Stimulated activated effector memory CD8-positive, alpha-beta T cell treated with anti-CD3 and anti-CD28 coated beads, Interleukin-12 subunit alpha, Interleukin-12 subunit beta, amount 100 ng/mL, for 72 hours (primary cell): ENCODE measurements at regions not wholly inside any gene's neighbourhood (a gene's known extent, or its start where the extent isn't known, plus 50 kb on each side); places are given as distances from the start of the nearest gene placed in this dataset.

Source experiments
- ATAC-seq: fragments of 150-1000 bp; cut with Tn5 transposase; 2 replicates; pipeline ENCODE4 v1.10.0; 2021
- DNase-seq, 2 donors: peaks; one replicate each; pipeline ENCODE4 v3.0.0; 2021 to 2022; ENCODE audit warnings: low spot score in 2 of 2
- H3K27ac Mint-ChIP-seq: one replicate; pipeline ENCODE4 v1.8.0; 2022; ENCODE audit warnings: mild to moderate bottlenecking, mixed read lengths
- H3K36me3 Mint-ChIP-seq: one replicate; pipeline ENCODE4 v1.8.0; 2022; ENCODE audit warnings: mild to moderate bottlenecking, mixed read lengths
- H3K4me1 Mint-ChIP-seq: one replicate; pipeline ENCODE4 v1.8.0; 2022; ENCODE audit warnings: mixed read lengths
- H3K4me3 Mint-ChIP-seq: one replicate; pipeline ENCODE4 v1.8.0; 2022; ENCODE audit warnings: mild to moderate bottlenecking, mixed read lengths
- H3K9me3 Mint-ChIP-seq: one replicate; pipeline ENCODE4 v1.8.0; 2022; ENCODE audit warnings: mixed read lengths

DNA sequence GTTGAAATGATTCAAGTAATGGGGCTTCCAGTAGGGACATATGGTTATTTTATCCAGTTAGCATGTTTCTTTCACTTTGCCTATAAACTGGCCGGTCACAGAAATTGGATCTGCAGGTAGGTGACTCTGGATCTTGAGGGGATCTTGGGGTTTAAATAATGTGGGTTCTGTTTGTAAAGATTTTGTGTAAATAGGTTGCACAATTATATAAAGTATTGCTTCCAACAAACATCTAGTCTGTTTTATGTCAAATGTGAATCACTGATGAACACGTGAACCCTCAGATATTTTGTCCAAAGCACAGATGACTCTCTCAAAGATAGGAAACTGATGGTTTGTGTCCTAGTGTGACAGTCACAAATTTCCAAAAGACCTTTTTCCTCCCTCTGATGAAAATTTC lies 98.4 kb downstream of the ZIC5 start:
- ATAC-seq (no peak), DNase-seq (no peak)
- no peaks in the 10 kb centered on the region for H3K9me3 Mint-ChIP-seq
- no peak overlapping the region for H3K27ac Mint-ChIP-seq
- no peaks in the 10 kb centered on the region for H3K36me3 Mint-ChIP-seq
- H3K4me3 Mint-ChIP-seq, result no peak overlapping the region
- no peaks in the 10 kb centered on the region for H3K4me1 Mint-ChIP-seq

DNA sequence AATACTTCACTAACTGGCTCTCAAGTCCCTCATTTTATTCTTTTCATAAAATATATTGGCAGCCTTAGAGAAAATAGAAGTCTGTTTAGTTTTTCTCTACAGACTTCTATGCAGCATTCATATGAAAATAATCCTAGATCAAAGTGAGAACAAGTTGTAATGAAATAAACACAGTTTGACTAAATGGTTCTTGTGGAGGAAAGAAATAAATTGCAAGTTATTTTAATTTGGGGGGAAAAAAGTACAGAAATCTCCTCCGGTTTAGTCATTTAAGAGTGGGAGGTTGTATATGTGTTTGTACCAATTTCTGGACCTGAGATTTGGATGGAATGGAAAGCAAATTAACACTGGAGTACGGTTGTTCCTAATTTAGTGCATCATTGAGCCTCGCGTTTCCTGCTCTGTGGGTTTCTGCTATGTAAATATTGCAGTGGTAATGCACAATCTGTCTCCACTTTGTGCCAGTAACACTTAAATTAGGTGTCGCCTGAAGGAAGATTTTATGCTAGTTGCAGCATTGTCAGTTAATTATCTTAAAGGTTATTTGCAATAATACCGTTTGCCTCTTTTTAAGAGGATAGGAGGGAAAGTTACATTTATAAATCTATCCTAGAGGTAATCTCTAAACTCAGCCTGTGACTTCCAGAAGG lies 100.2 kb downstream of the ZIC5 start:
- no peaks in the 10 kb centered on the region for H3K9me3 Mint-ChIP-seq
- H3K27ac Mint-ChIP-seq, result no peak overlapping the region

DNA sequence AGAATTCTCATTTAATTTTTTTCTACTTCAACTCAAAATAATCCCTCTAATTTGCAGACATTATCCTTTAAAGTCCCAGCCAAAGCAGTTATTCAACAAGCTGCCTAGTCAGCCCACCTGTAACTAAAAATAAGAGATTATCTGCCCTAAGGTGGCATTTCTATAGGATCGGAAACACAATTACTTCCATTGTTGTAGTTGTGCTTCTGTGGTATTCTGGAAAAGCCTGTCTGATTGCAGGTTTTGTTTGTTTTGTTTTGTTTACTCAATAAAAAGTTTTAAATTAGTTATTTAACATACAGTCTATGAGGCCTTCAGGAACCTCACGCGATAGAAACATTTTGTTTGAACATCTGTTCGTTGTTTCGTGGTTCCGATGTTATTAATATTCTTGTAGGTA lies 101.0 kb downstream of the ZIC5 start:
- DNase-seq (peak in 1 of 2 donors; percentile 22), ATAC-seq (no peak)
- H3K27ac Mint-ChIP-seq, result no peak overlapping the region

More for the DNA sequence above, 100.2 kb downstream of the ZIC5 start:
- DNase-seq (no peak), ATAC-seq (no peak)
- Mint-ChIP-seq H3K36me3 (no peaks in the 10 kb centered on the region), H3K4me1 (no peaks in the 10 kb centered on the region), H3K4me3 (no peak overlapping the region)

DNA sequence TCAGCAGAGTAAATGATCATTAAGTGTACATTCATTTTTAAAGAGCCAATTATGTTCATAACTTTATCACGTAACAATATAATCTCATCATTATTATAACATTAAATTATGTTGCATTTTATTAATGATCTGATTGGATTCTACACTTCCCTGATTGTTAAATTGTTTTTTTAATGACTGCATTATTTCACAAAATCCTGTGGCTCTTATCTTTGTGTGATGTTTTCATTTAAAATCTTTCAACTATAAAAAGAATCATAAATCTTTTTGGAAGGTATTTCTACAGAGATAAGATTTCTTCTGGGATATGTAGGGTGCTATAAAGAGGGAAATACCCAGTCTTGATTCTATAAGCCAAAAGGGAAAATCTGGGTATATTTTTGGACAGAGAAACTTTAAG lies 101.7 kb downstream of the ZIC5 start:
- no peaks in the 10 kb centered on the region for H3K4me1 Mint-ChIP-seq
- no peaks in the 10 kb centered on the region for H3K9me3 Mint-ChIP-seq
- no peak overlapping the region for H3K27ac Mint-ChIP-seq
- H3K4me3 Mint-ChIP-seq, result no peak overlapping the region
- no peaks in the 10 kb centered on the region for H3K36me3 Mint-ChIP-seq
- DNase-seq (no peak), ATAC-seq (no peak)

More for the DNA sequence above, 101.0 kb downstream of the ZIC5 start:
- Mint-ChIP-seq H3K36me3 (no peaks in the 10 kb centered on the region), H3K4me1 (no peaks in the 10 kb centered on the region), H3K4me3 (no peak overlapping the region), H3K9me3 (no peaks in the 10 kb centered on the region)

DNA sequence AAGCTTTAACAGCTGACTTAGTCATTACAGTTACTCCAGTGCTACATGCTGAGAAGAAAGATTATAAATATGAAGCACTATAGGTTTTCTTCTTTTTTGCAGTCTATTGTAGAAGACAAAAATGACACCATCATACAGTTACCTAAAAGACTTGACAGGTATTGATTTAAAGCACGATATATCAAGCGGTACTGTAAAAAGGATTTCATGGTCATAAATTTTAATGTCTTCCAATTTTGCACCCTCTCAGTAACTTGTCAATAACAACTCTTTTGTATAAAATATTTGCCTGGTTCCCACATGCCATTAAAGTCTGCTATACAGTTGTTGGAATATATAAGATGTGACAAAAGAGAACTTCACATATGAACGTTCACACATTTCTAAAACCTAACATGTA lies 102.8 kb downstream of the ZIC5 start:
- Mint-ChIP-seq H3K4me3 (no peak overlapping the region), H3K27ac (no peak overlapping the region)
- ATAC-seq, result no peak

DNA sequence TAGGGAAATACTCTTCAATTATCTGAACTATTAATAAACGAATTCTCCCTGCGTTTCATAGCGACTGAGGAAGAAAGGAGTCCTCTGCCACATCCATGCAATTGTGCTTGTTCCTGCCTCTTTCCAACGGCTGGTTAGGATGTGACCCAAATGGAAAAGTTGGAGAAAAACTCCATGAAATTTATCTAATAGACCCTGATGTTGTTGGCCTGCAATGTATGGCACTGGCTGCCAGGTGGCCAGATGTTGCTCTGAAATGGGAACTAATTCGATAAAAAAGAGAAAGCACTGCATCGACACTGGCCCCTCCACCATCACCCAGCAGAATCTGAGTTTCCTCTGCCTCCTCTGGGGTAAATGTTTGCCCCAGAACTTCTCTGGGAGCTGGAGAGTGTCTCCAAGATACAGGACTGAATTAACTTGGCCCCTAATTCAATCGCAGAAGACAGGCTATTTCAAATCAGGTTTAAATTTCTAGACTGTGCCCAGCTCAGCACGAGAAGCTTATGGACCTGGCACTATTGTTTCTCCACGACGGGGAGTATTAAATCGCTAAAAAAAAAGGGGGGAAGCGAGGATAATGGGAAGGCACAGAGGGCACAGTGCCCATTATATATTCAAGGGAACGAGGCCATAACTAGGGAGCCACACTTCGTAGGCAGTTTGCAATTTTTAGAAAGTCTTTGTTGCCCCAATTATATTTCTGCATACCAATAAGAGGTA lies 103.9 kb downstream of the ZIC5 start:
- Mint-ChIP-seq H3K27ac (no peak overlapping the region), H3K9me3 (no peaks in the 10 kb centered on the region), H3K4me1 (no peaks in the 10 kb centered on the region), H3K36me3 (no peaks in the 10 kb centered on the region), H3K4me3 (no peak overlapping the region)
- no peak for DNase-seq
- ATAC-seq, result no peak

More for the DNA sequence above, 102.8 kb downstream of the ZIC5 start:
- DNase-seq, result no peak
- Mint-ChIP-seq H3K36me3 (no peaks in the 10 kb centered on the region), H3K4me1 (no peaks in the 10 kb centered on the region), H3K9me3 (no peaks in the 10 kb centered on the region)

DNA sequence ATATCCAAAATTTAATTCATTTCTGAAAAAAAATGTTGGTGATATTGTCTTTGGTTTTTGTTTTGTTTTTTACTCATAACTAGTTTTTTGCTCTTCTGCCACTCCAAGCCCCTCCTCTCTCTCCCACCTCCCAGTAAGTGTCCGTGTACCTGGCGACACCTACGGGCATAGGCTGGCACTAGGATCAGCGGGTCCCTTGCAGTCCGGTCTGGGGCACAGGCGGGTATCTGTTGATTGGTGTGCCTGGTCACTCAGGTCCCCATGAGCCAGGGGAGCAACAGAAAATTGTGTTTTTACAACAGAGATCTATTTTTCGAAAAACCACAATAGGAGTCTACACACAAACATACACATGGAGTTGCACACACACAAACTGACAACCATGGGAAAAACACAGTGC lies 104.8 kb downstream of the ZIC5 start:
- Mint-ChIP-seq H3K9me3 (no peaks in the 10 kb centered on the region), H3K36me3 (no peaks in the 10 kb centered on the region), H3K27ac (no peak overlapping the region), H3K4me1 (no peaks in the 10 kb centered on the region), H3K4me3 (no peak overlapping the region)
- ATAC-seq, result no peak
- peak in 1 of 2 donors; percentile 30 for DNase-seq

DNA sequence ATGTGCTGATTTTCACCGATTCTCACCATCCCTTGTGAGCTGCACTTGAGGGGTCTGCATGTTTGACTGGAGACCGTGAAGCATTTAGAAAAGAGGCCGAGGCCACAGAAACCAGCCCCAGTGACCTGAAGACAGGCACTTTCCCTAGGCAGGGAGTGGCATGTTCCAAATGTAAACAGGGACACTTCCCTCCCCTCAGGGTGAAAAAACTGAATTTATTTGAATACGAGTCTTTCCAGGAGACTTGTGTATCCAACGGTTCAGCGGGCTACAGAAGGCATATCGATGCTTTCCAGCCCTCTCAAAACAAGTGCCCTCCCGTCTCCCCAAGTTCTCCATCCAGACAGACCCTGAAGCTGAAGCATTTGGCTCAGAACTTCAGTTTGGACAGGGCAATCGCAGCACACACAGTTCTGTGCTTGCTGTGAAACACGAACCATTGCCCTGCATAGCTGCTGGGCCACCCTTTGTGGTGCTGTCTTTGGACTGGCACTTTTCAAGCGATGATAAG lies 106.1 kb downstream of the ZIC5 start:
- H3K9me3 Mint-ChIP-seq, result no peaks in the 10 kb centered on the region
- H3K27ac Mint-ChIP-seq, result no peak overlapping the region
- DNase-seq (no peak), ATAC-seq (no peak)
- no peak overlapping the region for H3K4me3 Mint-ChIP-seq
- no peaks in the 10 kb centered on the region for H3K4me1 Mint-ChIP-seq
- no peaks in the 10 kb centered on the region for H3K36me3 Mint-ChIP-seq

DNA sequence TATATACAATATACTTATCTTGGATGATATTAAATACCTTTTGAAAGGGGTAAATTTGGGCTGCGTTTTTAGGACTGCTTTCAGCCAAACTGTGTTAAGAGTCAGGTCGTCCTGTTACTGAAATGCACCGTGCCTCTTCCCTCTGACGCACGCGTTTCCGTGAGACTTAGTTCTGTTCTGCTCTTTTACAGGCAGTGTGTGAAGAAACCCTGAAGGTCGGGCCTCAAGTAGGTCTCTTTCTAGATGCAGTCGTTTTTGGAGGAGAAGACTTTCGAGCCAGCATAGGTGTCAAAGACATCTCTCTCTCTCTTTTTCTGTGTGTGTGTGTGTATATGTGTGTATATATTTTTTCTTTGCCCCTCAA lies 107.0 kb downstream of the ZIC5 start:
- Mint-ChIP-seq H3K27ac (no peak overlapping the region), H3K4me3 (no peak overlapping the region), H3K36me3 (peaks cover 4% of the 10 kb centered on the region), H3K4me1 (peaks cover 6% of the 10 kb centered on the region), H3K9me3 (no peaks in the 10 kb centered on the region)
- ATAC-seq (no peak), DNase-seq (no peak)

DNA sequence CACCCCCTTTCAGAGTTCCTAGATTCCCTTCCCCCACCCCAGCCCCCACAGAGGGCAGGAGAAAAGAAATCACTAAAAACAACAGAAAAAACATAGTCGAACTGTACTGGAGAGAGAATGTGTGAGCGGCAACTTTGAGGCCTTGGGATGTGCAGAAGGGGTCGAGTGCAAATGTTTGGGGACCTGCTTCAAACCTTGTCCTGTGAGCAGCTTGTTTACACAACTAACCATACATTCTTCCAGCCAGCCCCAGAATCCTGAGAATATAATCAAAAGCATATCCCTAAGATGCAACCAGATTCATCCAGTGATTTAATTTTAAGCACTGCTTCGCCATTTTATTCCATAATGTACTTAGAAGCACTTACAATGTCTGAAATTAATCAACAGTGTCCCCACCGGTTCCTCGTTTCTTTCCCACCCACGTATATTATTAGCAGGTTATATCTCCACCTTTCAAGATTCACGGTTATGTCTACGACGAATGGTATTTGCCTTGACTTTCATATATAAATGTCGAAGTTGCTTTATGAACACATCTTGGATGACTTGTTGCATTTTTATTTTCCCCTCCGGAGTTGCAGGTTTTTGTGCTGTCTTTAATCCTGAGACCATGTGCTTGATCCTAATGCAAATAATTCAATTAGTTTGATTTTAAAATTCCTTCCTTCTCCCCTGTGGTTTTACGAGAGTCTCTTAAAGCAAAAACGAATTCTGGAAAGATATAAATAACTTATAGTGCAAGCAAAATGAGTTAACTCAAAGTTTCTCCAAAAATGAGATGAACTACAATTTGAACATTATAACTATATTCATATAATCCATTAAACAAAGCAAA lies 107.6 kb downstream of the ZIC5 start:
- no peak overlapping the region for H3K27ac Mint-ChIP-seq
- peaks cover 12% of the 10 kb centered on the region for H3K4me1 Mint-ChIP-seq
- no peak overlapping the region for H3K4me3 Mint-ChIP-seq
- DNase-seq (no peak), ATAC-seq (no peak)
- H3K9me3 Mint-ChIP-seq, result no peaks in the 10 kb centered on the region
- peaks cover 8% of the 10 kb centered on the region for H3K36me3 Mint-ChIP-seq

DNA sequence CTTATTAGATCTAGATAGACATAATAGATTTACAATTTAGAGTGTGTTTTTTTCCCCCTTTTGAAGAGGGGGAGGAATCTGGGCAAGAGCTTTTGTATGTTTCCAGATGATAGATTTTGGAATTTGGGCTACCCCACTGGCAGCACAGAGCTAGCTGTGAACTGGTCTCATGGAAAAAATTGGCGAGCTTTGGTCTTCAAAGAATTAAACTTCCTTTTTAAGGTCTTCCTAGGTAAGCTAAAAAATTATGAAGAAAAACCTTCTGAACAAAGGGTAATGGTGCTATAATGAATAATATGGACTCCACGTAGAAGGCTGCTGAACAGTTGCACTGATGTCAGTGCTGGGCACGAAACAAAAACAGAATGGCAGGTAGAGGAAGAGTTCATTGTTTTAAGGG lies 109.3 kb downstream of the ZIC5 start:
- H3K4me1 Mint-ChIP-seq, result peaks cover 16% of the 10 kb centered on the region
- H3K4me3 Mint-ChIP-seq, result no peak overlapping the region
- H3K27ac Mint-ChIP-seq, result no peak overlapping the region
- no peaks in the 10 kb centered on the region for H3K9me3 Mint-ChIP-seq
- ATAC-seq (no peak), DNase-seq (no peak)
- peaks cover 8% of the 10 kb centered on the region for H3K36me3 Mint-ChIP-seq

DNA sequence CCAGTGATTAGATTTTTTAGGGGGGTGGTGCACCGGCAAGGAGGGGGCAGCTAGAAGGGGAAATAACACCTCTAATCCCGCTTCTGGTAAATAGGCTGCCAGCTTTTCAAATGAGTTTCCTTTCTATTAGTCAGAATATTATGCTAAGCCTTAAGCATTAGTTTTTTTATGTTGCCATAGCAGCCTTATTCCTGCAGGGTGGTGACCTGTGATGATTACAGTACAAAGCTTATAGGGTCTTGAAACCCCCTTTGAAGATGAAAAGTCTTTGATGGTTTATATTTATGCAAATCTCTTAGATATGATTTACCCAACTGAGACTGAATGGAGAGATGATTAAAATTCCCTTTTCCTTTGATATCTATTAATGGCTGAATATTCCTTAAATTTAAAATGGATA lies 109.8 kb downstream of the ZIC5 start:
- H3K4me3 Mint-ChIP-seq, result no peak overlapping the region
- no peak overlapping the region for H3K27ac Mint-ChIP-seq
- no peak for DNase-seq
- peaks cover 8% of the 10 kb centered on the region for H3K36me3 Mint-ChIP-seq
- peaks cover 16% of the 10 kb centered on the region for H3K4me1 Mint-ChIP-seq
- no peak for ATAC-seq
- H3K9me3 Mint-ChIP-seq, result no peaks in the 10 kb centered on the region

DNA sequence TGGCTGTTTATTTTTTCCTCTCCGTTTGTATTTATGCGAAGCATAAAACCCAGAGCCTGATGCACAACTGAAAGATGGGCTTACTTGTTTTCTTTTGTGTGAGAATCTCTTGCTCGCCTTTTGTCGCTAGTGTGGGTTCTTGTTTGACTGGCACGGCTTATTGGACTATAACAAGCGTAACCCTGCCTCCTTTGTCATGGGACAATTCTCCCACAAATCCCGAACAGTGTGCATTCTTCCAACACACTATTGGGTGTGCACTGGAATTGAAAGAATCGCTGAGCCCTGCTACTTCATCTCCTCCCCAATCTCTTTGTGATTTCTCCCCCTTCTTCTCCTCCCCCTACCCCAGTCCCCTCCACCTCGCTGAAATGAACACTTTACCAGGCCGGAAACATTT lies 110.8 kb downstream of the ZIC5 start:
- no peak overlapping the region for H3K4me3 Mint-ChIP-seq
- H3K9me3 Mint-ChIP-seq, result no peaks in the 10 kb centered on the region
- ATAC-seq, result no peak
- no peak overlapping the region for H3K27ac Mint-ChIP-seq
- H3K4me1 Mint-ChIP-seq, result peaks cover 16% of the 10 kb centered on the region
- DNase-seq, result peak in 1 of 2 donors; percentile 26
- H3K36me3 Mint-ChIP-seq, result peaks cover 8% of the 10 kb centered on the region

DNA sequence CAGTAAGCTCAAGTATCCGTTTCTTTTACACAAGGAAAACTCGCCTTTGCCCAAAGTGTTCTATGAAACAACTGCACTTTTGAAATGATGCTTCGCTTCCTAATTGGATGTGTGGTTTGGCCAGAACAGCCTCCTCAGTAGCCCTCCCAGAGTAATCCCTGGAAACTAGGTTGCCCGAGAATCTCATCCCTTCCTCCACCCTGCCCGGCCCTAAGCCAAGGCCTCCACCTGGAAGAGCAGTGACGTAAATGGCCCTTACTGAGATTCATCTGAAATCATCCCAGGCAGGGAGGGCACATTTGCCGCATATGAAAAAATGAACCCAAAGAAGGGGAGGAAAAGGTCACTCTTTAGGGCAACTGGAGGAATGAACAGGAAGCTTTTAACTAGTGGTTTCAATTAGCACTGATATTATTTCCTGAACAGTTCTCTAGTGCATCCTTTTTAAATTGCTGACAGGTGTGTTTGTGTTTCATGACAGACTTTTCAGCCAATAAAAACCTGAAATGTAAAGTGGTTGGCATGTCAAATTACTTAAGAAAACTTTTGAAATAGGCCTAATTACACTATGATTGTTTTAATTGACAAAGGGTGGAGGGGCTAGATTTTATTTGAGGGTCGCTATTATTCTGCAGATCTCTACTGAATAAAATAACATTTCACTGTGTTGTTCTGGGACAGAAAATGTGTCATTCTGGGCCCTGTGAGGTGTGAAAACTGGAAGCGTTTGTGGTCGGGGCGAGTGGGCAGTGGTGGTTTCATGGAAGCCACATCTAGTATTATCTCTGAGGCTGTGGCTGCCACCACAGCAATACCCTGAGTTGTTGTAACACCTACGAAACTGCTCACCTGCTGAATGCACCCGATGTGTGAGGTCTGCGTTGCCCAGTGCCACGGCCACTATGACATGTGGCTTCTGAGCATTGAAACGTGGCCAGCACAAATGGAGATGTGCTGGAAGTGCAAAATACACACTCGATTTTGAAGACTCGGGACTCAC lies 112.1 kb downstream of the ZIC5 start:
- DNase-seq (peak; percentile 58 to 89), ATAC-seq (peak; percentile 100)
- H3K4me3 Mint-ChIP-seq, result peak overlapping the region; percentile 4
- H3K4me1 Mint-ChIP-seq, result peaks cover 16% of the 10 kb centered on the region
- peaks cover 8% of the 10 kb centered on the region for H3K36me3 Mint-ChIP-seq
- H3K27ac Mint-ChIP-seq, result peak overlapping the region; percentile 14
- no peaks in the 10 kb centered on the region for H3K9me3 Mint-ChIP-seq
